ENCODE measurements at regions not wholly inside any gene's neighbourhood (a gene's known extent, or its start where the extent isn't known, plus 50 kb on each side); places are given as distances from the start of the nearest gene placed in this dataset.

- TF ChIP-seq ZNF7 (CRISPR knock-in tag; IDR thresholded peaks at IDR 0.05) (peak; percentile 80), PATZ1 (CRISPR knock-in tag; IDR thresholded peaks at IDR 0.05) (peak; percentile 73), ZNF770 (CRISPR knock-in tag; IDR thresholded peaks at IDR 0.05) (no peak), ZNF460 (CRISPR knock-in tag; IDR thresholded peaks at IDR 0.05; ENCODE audit: borderline replicate concordance) (no peak), CCAR2 (optimal IDR thresholded peaks at IDR 0.05; ENCODE audit: low read depth, low read length) (no peak), CBX5 (CRISPR knock-in tag; IDR thresholded peaks at IDR 0.05; ENCODE audit: borderline replicate concordance) (no peak; the same call in 1 of the 2 replicates), AGO1 (IDR thresholded peaks at IDR 0.05; ENCODE audit: low read depth, low read length, poor library complexity, severe bottlenecking) (no peak), ZFP91 (CRISPR knock-in tag; IDR thresholded peaks at IDR 0.05; ENCODE audit: borderline replicate concordance) (no peak; the same call in 1 of the 2 replicates), ZKSCAN8 (CRISPR knock-in tag; IDR thresholded peaks at IDR 0.05; ENCODE audit: borderline replicate concordance) (peak; percentile 90; the same call in 1 of the 2 replicates), ATF1 (CRISPR knock-in tag; IDR thresholded peaks at IDR 0.05) (peak; percentile 66; the same call in 1 of the 2 replicates), AHR (CRISPR knock-in tag; IDR thresholded peaks at IDR 0.05) (no peak), TCF7 (IDR thresholded peaks at IDR 0.05; ENCODE audit: low read depth) (peak; percentile 91), RXRA (CRISPR knock-in tag; IDR thresholded peaks at IDR 0.05) (peak; percentile 87; the same call in 1 of the 2 replicates), ZNF577 (CRISPR knock-in tag; IDR thresholded peaks at IDR 0.05; ENCODE audit: borderline replicate concordance, low read depth) (no peak), ERF (CRISPR knock-in tag; IDR thresholded peaks at IDR 0.05) (peak; percentile 86), ZSCAN9 (CRISPR knock-in tag; IDR thresholded peaks at IDR 0.05; ENCODE audit: borderline replicate concordance) (peak; percentile 89; the same call in 1 of the 2 replicates), ZFP37 (CRISPR knock-in tag; IDR thresholded peaks at IDR 0.05; ENCODE audit: borderline replicate concordance) (0 out of 2 replicates have a peak, but pooled peaks have one; percentile 16), MAF1 (CRISPR knock-in tag; IDR thresholded peaks at IDR 0.05; ENCODE audit: borderline replicate concordance) (no peak), KDM5A (IDR thresholded peaks at IDR 0.05; ENCODE audit: borderline replicate concordance, low read length) (no peak), MLXIP (CRISPR knock-in tag; IDR thresholded peaks at IDR 0.05; ENCODE audit: borderline replicate concordance) (no peak), NFE2L1 (CRISPR knock-in tag; IDR thresholded peaks at IDR 0.05; ENCODE audit: borderline replicate concordance) (no peak), CREM (IDR thresholded peaks at IDR 0.05) (peak; percentile 92), CREM (CRISPR knock-in tag; IDR thresholded peaks at IDR 0.05) (no peak), ZNF44 (CRISPR knock-in tag; IDR thresholded peaks at IDR 0.05) (0 out of 2 replicates have a peak, but pooled peaks have one; percentile 27)
These were observed 106.7 kb downstream of the SETD4 start (continued) for GRCh38 chr21:35953597-35953996.

Data from HepG2 (cell line).